ENCODE measurements at regions not wholly inside any gene's neighbourhood (a gene's known extent, or its start where the extent isn't known, plus 50 kb on each side); places are given as distances from the start of the nearest gene placed in this dataset.
"Not testable (repeated sequence)": the region's sequence is repeated elsewhere in the genome, so short reads cannot be mapped to it uniquely, and the experiment has no call there.

- no peak for DNase-seq
These were observed 244.2 kb upstream of the RIMS1 start for GRCh38 chr6:71642120-71642519.

- no peak for DNase-seq
These were observed 243.6 kb upstream of the RIMS1 start for GRCh38 chr6:71642793-71643192.

- DNase-seq: no peak
These were observed 241.1 kb upstream of the RIMS1 start for GRCh38 chr6:71645299-71645698.

- DNase-seq: no peak
These were observed 236.4 kb upstream of the RIMS1 start for GRCh38 chr6:71649915-71650314.

GRCh38 chr6:71651636-71652035 is 234.7 kb upstream of the RIMS1 start:
- no peak for DNase-seq

GRCh38 chr6:71656121-71656520 is 230.2 kb upstream of the RIMS1 start:
- DNase-seq: no peak

GRCh38 chr6:71665931-71666330 is 220.4 kb upstream of the RIMS1 start:
- no peak for DNase-seq

- DNase-seq: no peak
These were observed 213.5 kb upstream of the RIMS1 start for GRCh38 chr6:71672876-71673275.

GRCh38 chr6:71675386-71675785 is 211.0 kb upstream of the RIMS1 start:
- DNase-seq: no peak

GRCh38 chr6:71676298-71676697 is 210.1 kb upstream of the RIMS1 start:
- no peak for DNase-seq

GRCh38 chr6:71678091-71678490 is 208.3 kb upstream of the RIMS1 start:
- no peak for DNase-seq

- DNase-seq: no peak
These were observed 205.0 kb upstream of the RIMS1 start for GRCh38 chr6:71681234-71681867.

- DNase-seq: not testable (repeated sequence)
These were observed 200.2 kb upstream of the RIMS1 start for GRCh38 chr6:71686021-71686677.

- DNase-seq: no peak
These were observed 187.6 kb upstream of the RIMS1 start for GRCh38 chr6:71698702-71699101.

GRCh38 chr6:71706523-71706922 is 179.8 kb upstream of the RIMS1 start:
- no peak for DNase-seq

- DNase-seq: no peak
These were observed 179.3 kb upstream of the RIMS1 start for GRCh38 chr6:71707059-71707458.

GRCh38 chr6:71720705-71721104 is 165.6 kb upstream of the RIMS1 start:
- DNase-seq: no peak

GRCh38 chr6:71721642-71722041 is 164.7 kb upstream of the RIMS1 start:
- DNase-seq: no peak

- no peak for DNase-seq
These were observed 163.6 kb upstream of the RIMS1 start for GRCh38 chr6:71722736-71723135.

GRCh38 chr6:71724456-71725125 is 161.8 kb upstream of the RIMS1 start:
- DNase-seq: no peak

- DNase-seq: no peak
These were observed 161.3 kb upstream of the RIMS1 start for GRCh38 chr6:71725126-71725470.

- no peak for DNase-seq
These were observed 160.2 kb upstream of the RIMS1 start for GRCh38 chr6:71726121-71726520.

- DNase-seq: no peak
These were observed 158.6 kb upstream of the RIMS1 start for GRCh38 chr6:71727632-71728294.

- no peak for DNase-seq
These were observed 156.1 kb upstream of the RIMS1 start for GRCh38 chr6:71730284-71730683.

Measured in NCI-H510A treated with DMSO at 0.1 percent for 48 hours (cell line).